Esophagus squamous epithelium (tissue), 5 donors: ENCODE measurements at regions not wholly inside any gene's neighbourhood (a gene's known extent, or its start where the extent isn't known, plus 50 kb on each side); places are given as distances from the start of the nearest gene placed in this dataset.

Experiments
- DNase-seq: peaks from one replicate; lab custom pipeline; 2025; lab: John Stamatoyannopoulos, UW
- H3K27ac ChIP-seq, 4 donors: fragments of 200-600 bp; sonication (generic); one replicate each; pipeline ENCODE4 v1.5.1; 2016 to 2019; ENCODE audit warnings: mild to moderate bottlenecking in 1 of 4
- H3K27me3 ChIP-seq, 4 donors: fragments of 200-600 bp; sonication (generic); 1 replicate in 3 of 4; 2 replicates in 1 of 4; pipeline versions ENCODE4 v1.5.1 to v1.6.0; 2017 to 2021; ENCODE audit warnings: antibody characterized with exemption in 1 of 4
- H3K36me3 ChIP-seq, 3 donors: fragments of 200-600 bp; sonication (generic); one replicate each; pipeline ENCODE4 v1.5.1; 2016 to 2019
- H3K4me1 ChIP-seq, 3 donors: fragments of 200-600 bp; sonication (generic); one replicate each; pipeline ENCODE4 v1.5.1; 2017 to 2019
- H3K4me3 ChIP-seq, 4 donors: fragments of 200-600 bp; sonication (generic); 1 replicate in 3 of 4; 2 replicates in 1 of 4; pipeline ENCODE4 v1.5.1; 2016 to 2019; ENCODE audit warnings: mild to moderate bottlenecking in 2 of 4, moderate library complexity in 1 of 4
- H3K9me3 ChIP-seq, 3 donors: fragments of 200-600 bp; sonication (generic); one replicate each; pipeline ENCODE4 v1.5.1; 2016 to 2019
- POLR2A ChIP-seq, 4 donors: fragments of 450-650 bp; IDR thresholded peaks; one replicate each; pipeline ENCODE4 v1.6.1; 2017; ENCODE audit warnings: antibody characterized with exemption in 4 of 4, mild to moderate bottlenecking in 4 of 4, moderate library complexity in 3 of 4
- WGBS, 2 donors: methylation state at CpG; one replicate each; pipeline ENCODE4 v1.1.5; 2018; 5-methylcytosine and 5-hydroxymethylcytosine counted together
- intact Hi-C: fragments of 100-400 bp; cut with DNase I; formaldehyde crosslinking; loops from one replicate; pipeline ENCODE4 v1.15.0; 2022
- TF ChIP-seq, protein P1 (sequence below), 6 experiments: fragments of 450-650 bp in 4 of 6; fragments of 200-600 bp in 2 of 6; sonication (generic) in 2 of 6; IDR thresholded peaks; one replicate each; pipeline ENCODE4 v1.5.1; 2016 to 2019; ENCODE audit warnings: antibody characterized with exemption in 6 of 6, mild to moderate bottlenecking in 4 of 6, moderate library complexity in 4 of 6
- donor health status: DM: yes; HTN: yes; CAD: no.

DNA sequence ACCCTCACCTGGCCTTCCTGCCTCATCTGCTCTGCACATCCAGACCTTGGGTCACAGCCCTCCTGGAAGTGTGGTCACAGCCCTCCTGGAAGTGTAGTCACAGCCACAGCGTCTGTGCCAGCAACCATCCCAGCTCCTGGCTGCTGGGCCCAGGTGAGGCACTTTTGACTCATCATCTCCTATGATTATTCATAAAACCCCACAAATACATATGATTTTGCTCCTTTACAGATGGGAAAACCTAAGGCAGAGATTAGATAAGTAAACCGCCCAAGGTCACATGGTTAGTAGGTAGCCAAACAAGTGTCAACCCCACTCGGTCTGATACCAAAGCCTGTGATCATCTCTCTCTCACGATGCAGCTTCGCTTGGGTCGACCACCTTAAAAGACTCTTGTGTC, 94.3 kb downstream of the PRLHR start:
- Histone ChIP-seq H3K27me3 (no peaks in the 10 kb centered on the region), H3K36me3 (no peaks in the 10 kb centered on the region), H3K4me3 (no peak overlapping the region), H3K9me3 (no peaks in the 10 kb centered on the region), H3K27ac (peak overlapping the region; percentile 53 to 84 (median 60)), H3K4me1 (peaks cover 0 to 43% (median 18%) of the 10 kb centered on the region in 3 donors)
- no peak for DNase-seq
- WGBS, 2 donors, result 42 to 58% methylated on average over 6 of the region's 6 CpGs
- TF ChIP-seq, protein P1, sequence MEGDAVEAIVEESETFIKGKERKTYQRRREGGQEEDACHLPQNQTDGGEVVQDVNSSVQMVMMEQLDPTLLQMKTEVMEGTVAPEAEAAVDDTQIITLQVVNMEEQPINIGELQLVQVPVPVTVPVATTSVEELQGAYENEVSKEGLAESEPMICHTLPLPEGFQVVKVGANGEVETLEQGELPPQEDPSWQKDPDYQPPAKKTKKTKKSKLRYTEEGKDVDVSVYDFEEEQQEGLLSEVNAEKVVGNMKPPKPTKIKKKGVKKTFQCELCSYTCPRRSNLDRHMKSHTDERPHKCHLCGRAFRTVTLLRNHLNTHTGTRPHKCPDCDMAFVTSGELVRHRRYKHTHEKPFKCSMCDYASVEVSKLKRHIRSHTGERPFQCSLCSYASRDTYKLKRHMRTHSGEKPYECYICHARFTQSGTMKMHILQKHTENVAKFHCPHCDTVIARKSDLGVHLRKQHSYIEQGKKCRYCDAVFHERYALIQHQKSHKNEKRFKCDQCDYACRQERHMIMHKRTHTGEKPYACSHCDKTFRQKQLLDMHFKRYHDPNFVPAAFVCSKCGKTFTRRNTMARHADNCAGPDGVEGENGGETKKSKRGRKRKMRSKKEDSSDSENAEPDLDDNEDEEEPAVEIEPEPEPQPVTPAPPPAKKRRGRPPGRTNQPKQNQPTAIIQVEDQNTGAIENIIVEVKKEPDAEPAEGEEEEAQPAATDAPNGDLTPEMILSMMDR (IDR thresholded peaks at IDR 0.05), result no peak
- no peak for TF ChIP-seq POLR2A (IDR thresholded peaks at IDR 0.05)
- intact Hi-C loops, result no loop called here

DNA sequence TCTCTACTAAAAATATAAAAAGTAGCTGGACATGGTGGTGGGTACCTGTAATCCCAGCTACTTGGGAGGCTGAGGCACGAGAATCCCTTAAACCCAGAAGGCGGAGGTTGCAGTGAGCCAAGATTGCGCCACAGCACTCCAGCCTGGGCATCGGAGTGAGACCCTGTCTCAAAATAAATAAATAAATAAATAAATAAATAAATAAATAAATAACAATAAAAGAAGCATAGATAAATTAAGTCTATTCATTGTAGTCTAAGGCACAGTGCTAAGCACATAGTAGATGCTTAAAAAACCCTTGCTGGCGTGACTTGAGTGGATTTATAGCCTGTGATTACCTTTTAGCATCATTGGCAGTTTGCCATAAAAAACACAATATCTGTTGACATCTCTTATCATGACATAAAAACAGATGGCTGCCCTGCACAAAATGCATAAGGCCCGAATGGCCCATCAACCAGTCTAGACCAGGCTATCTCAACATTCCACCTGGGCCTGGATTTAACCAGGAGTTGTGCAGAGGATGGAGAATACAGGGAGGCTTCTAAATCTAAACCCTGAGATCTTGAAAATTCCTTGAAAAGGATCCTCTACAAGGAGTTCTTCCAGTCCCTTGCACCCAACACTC, 94.9 kb downstream of the PRLHR start:
- intact Hi-C loops, result no loop called here

DNA sequence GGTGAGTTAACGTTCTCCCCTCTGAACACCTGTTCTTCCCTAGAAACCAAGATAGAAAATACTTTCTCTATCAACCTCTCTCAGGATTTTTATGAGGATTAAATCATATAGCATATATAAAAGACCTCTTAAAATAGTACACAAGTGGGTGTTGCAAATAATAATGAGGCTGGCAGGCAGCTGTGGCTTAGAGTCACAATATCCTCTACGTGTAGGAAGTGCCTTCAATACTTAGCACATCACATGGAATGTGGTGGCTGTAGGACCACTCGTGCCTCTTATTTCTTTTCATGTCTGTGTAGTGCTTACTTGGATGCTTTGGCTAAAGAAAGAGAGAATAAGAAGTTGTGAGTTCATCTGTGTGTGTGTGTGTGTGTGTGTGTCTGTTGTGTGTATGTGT, 96.3 kb downstream of the PRLHR start:
- H3K4me3 ChIP-seq, result no peak overlapping the region
- intact Hi-C loops, result no loop called here
- WGBS, 2 donors, result 63 to 75% methylated on average over 3 of the region's 3 CpGs
- no peaks in the 10 kb centered on the region for H3K27me3 ChIP-seq
- peaks cover 0 to 35% (median 11%) of the 10 kb centered on the region in 3 donors for H3K4me1 ChIP-seq
- no peaks in the 10 kb centered on the region for H3K36me3 ChIP-seq
- no peak for TF ChIP-seq POLR2A (IDR thresholded peaks at IDR 0.05)
- TF ChIP-seq, protein P1 (IDR thresholded peaks at IDR 0.05), result no peak
- no peak for DNase-seq
- H3K9me3 ChIP-seq, result no peaks in the 10 kb centered on the region
- no peak overlapping the region for H3K27ac ChIP-seq

More for the DNA sequence above, 94.9 kb downstream of the PRLHR start:
- Histone ChIP-seq H3K4me1 (peaks cover 0 to 43% (median 18%) of the 10 kb centered on the region in 3 donors), H3K4me3 (no peak overlapping the region), H3K27me3 (no peaks in the 10 kb centered on the region), H3K27ac (peak overlapping the region; percentile 53 to 84 (median 60)), H3K36me3 (no peaks in the 10 kb centered on the region), H3K9me3 (no peaks in the 10 kb centered on the region)
- TF ChIP-seq, protein P1 (IDR thresholded peaks at IDR 0.05), result no peak
- no peak for TF ChIP-seq POLR2A (IDR thresholded peaks at IDR 0.05)
- no peak for DNase-seq
- 73 to 74% methylated on average over 6 of the region's 6 CpGs for WGBS, 2 donors

DNA sequence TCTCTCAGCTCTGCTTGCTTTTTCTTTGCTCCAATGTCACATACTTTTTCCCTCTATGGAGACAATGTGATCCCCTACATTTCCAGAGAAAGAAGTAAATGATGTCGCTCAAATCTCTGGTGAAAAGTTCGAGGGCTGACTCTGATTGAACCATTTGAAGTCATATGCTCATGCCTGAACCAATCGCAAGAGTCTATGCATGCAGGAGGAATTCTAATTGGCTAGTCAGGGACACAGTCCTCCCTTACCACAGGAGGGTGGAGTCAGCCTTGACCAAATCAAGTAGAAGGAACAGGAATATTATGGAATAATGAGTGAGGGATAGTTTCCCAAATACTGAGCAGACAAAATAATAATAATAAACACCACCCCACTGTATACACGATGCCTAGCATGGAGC, 96.8 kb downstream of the PRLHR start:
- WGBS, 2 donors, result 82 to 91% methylated on average over 4 of the region's 4 CpGs
- no peak for TF ChIP-seq POLR2A (IDR thresholded peaks at IDR 0.05)
- TF ChIP-seq, protein P1 (IDR thresholded peaks at IDR 0.05), result no peak
- Histone ChIP-seq H3K4me3 (no peak overlapping the region), H3K27me3 (no peaks in the 10 kb centered on the region), H3K9me3 (no peaks in the 10 kb centered on the region), H3K4me1 (peaks cover 0 to 32% (median 8%) of the 10 kb centered on the region in 3 donors), H3K27ac (no peak overlapping the region), H3K36me3 (no peaks in the 10 kb centered on the region)
- intact Hi-C loops, result no loop called here
- DNase-seq, result no peak

DNA sequence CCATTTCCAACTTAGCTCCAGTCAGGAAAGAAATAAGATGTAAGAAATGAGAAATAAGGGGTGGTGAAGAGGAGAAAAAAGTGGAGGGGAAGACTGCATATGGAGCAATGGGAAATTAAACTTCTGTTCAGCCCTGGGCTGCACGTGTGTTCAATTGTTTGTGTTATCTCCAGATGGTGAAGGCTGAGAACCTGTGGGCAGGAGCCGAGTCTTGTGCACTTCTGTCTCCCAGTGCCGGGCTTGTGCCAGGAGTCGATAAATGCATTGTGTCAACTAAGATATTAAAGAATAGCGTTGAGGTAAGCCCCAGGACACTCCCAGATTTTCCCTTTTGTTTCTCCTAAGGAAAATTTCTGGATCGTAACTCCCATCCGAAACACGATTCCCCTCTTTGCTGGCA, 98.2 kb downstream of the PRLHR start:
- H3K4me3 ChIP-seq, result no peak overlapping the region
- H3K27me3 ChIP-seq, result no peaks in the 10 kb centered on the region
- 75 to 78% methylated on average over 8 of the region's 8 CpGs for WGBS, 2 donors
- DNase-seq, result no peak
- no peaks in the 10 kb centered on the region for H3K9me3 ChIP-seq
- H3K27ac ChIP-seq, result no peak overlapping the region
- TF ChIP-seq, protein P1 (IDR thresholded peaks at IDR 0.05), result no peak
- no peak for TF ChIP-seq POLR2A (IDR thresholded peaks at IDR 0.05)
- H3K4me1 ChIP-seq, result peaks cover 0 to 18% (median 0%) of the 10 kb centered on the region in 3 donors
- H3K36me3 ChIP-seq, result no peaks in the 10 kb centered on the region
- intact Hi-C loops, result no loop called here
